Testis (tissue), 2 donors: ENCODE measurements at regions not wholly inside any gene's neighbourhood (a gene's known extent, or its start where the extent isn't known, plus 50 kb on each side); places are given as distances from the start of the nearest gene placed in this dataset.

Experiments used
- DNase-seq: peaks from one replicate; pipeline ENCODE4 v3.0.0-alpha.2; 2019
- H3K27ac ChIP-seq, 2 donors: fragments of 200-600 bp; sonication (generic); one replicate each; pipeline ENCODE4 v1.5.1; 2019
- H3K27me3 ChIP-seq: fragments of 200-600 bp; sonication (generic); one replicate; pipeline ENCODE4 v1.5.1; 2019
- H3K36me3 ChIP-seq: fragments of 200-600 bp; sonication (generic); one replicate; pipeline ENCODE4 v1.5.1; 2017; ENCODE audit warnings: low read depth; ENCODE audit errors: missing control alignments
- H3K4me1 ChIP-seq: fragments of 200-600 bp; sonication (generic); one replicate; pipeline ENCODE4 v1.5.1; 2019
- H3K4me3 ChIP-seq, 2 donors: fragments of 200-600 bp; sonication (generic); one replicate each; pipeline ENCODE4 v1.5.1; 2017 to 2019
- H3K9me3 ChIP-seq: fragments of 200-600 bp; sonication (generic); one replicate; pipeline ENCODE4 v1.5.1; 2017
- POLR2A ChIP-seq: fragments of 450-650 bp; IDR thresholded peaks from one replicate; pipeline ENCODE4 v1.6.1; 2017; ENCODE audit warnings: antibody characterized with exemption, mild to moderate bottlenecking, moderate library complexity
- WGBS, 2 donors: methylation state at CpG; one replicate each; pipeline ENCODE4 v1.1.5; 2018; 5-methylcytosine and 5-hydroxymethylcytosine counted together
- intact Hi-C: fragments of 100-400 bp; cut with DNase I; formaldehyde crosslinking; loops from one replicate; pipeline ENCODE4 v1.15.1; 2023; ENCODE audit warnings: low total_unique reads
- TF ChIP-seq, protein P1 (sequence below), 3 experiments: fragments of 450-650 bp in 2 of 3; fragments of 200-600 bp in 1 of 3; sonication (generic) in 1 of 3; IDR thresholded peaks; one replicate each; pipeline ENCODE4 v1.5.1; 2016 to 2019; ENCODE audit warnings: antibody characterized with exemption in 3 of 3, mild to moderate bottlenecking in 2 of 3, moderate library complexity in 1 of 3

DNA sequence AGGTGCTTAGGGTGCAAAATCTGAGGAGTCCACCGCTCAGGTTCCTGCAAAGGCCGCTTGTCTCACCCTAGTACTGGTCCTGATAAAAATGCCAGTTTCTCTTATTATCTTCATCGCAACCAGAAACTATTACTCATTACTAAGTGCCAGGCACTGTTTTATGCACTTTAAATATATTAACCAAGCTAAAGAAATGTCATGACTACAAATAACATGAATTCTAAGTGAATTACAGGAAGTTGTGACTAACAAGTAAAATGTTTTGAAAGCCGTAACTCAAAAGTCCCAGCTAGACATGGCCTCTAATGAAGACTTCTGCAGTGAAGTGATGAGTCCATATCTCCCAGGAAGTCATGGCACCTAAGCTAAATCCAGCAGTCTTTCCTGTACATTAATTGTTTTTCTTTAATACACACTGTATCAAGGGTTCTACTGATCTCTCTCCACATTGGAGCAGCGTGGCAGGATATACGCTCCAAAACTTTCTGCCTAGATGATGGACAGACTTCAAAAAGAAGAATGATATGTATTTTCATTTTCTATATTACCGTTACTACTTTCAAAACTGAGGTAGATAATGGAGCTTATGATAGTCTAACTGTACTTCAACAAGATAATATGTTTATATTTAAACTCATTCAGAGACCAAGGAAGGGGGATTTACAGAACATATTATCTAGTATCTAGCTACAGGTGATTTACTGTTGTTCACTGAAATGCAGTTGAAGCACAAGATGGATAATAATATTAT lies 117.3 kb upstream of the ARID2 start:
- 89 to 91% methylated on average over 7 of the region's 7 CpGs for WGBS, 2 donors
- Histone ChIP-seq H3K4me1 (no peaks in the 10 kb centered on the region), H3K27ac (no peak overlapping the region), H3K27me3 (no peaks in the 10 kb centered on the region), H3K36me3 (no peaks in the 10 kb centered on the region), H3K4me3 (no peak overlapping the region), H3K9me3 (no peaks in the 10 kb centered on the region)
- intact Hi-C loops, result no loop called here
- no peak for DNase-seq
- TF ChIP-seq, protein P1, sequence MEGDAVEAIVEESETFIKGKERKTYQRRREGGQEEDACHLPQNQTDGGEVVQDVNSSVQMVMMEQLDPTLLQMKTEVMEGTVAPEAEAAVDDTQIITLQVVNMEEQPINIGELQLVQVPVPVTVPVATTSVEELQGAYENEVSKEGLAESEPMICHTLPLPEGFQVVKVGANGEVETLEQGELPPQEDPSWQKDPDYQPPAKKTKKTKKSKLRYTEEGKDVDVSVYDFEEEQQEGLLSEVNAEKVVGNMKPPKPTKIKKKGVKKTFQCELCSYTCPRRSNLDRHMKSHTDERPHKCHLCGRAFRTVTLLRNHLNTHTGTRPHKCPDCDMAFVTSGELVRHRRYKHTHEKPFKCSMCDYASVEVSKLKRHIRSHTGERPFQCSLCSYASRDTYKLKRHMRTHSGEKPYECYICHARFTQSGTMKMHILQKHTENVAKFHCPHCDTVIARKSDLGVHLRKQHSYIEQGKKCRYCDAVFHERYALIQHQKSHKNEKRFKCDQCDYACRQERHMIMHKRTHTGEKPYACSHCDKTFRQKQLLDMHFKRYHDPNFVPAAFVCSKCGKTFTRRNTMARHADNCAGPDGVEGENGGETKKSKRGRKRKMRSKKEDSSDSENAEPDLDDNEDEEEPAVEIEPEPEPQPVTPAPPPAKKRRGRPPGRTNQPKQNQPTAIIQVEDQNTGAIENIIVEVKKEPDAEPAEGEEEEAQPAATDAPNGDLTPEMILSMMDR (IDR thresholded peaks at IDR 0.05), result no peak
- no peak for TF ChIP-seq POLR2A

DNA sequence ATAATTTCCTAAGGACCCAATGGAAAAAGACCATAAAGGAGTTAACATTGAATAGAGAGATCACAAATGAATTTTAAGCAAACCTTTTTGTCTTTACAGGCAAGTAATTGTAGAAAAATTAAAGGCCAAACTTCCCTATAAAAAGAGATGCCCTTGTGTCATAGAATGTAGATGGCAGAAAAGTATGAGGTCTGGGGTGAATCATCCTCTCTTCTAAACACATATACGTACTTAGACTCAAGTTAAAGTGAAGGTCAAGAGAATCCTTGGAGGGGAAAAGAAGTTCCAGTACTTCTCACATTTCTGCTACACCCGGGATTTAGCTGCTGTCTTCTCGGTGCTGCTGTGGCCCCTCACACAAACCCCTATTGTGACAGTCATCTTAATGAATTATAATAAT lies 116.2 kb upstream of the ARID2 start:
- Histone ChIP-seq H3K27me3 (no peaks in the 10 kb centered on the region), H3K27ac (no peak overlapping the region), H3K9me3 (no peaks in the 10 kb centered on the region)

DNA sequence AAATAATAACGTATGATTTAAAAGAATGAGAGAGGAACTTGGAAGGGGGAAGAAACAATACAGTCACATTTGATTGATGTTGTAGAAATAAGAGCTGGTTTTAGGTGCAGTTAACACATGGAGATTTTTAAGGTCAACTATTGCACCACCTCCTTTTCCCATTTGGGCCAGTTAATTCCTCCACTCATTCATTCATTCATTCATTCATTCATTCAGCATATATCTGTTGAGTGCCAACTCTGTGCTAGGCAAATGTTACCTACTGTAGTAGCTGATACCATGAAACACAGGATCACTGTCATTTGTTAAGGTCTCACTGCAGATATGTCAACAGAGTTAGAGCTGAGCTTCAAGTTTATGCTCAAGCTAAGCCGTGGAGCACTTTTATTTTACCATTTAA lies 115.7 kb upstream of the ARID2 start:
- H3K27me3 ChIP-seq, result no peaks in the 10 kb centered on the region
- intact Hi-C loops, result no loop called here
- DNase-seq, result no peak
- H3K4me1 ChIP-seq, result no peaks in the 10 kb centered on the region
- no peak for TF ChIP-seq POLR2A
- TF ChIP-seq, protein P1 (IDR thresholded peaks at IDR 0.05), result no peak
- no peak overlapping the region for H3K27ac ChIP-seq
- 88 to 90% methylated on average over 2 of the region's 2 CpGs for WGBS, 2 donors
- H3K36me3 ChIP-seq, result no peaks in the 10 kb centered on the region
- no peak overlapping the region for H3K4me3 ChIP-seq
- H3K9me3 ChIP-seq, result no peaks in the 10 kb centered on the region

More for the DNA sequence above, 116.2 kb upstream of the ARID2 start:
- TF ChIP-seq, protein P1 (IDR thresholded peaks at IDR 0.05), result no peak
- TF ChIP-seq POLR2A, result no peak
- DNase-seq, result no peak
- no peak overlapping the region for H3K4me3 ChIP-seq
- no peaks in the 10 kb centered on the region for H3K4me1 ChIP-seq
- 76 to 78% methylated on average over 3 of the region's 3 CpGs for WGBS, 2 donors
- intact Hi-C loops, result no loop called here
- no peaks in the 10 kb centered on the region for H3K36me3 ChIP-seq

DNA sequence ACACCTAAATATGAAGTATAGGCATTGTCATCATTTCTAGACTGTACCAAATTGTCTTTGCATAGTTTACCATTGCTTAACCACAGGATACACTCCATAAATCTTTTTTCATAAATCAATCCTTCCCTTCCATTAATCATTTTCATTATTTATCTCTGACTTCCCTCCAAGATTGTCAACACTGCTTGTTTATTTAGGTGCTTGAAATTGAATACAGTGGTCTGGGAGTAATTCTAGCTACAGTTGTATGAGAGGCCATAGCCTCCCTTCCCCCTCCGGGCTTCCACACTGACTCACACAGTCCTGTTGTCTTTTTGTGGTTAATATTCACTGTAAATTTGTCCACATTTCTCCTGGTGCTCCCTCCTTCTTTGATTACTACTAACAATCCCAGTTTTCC lies 114.2 kb upstream of the ARID2 start:
- DNase-seq, result no peak
- no peaks in the 10 kb centered on the region for H3K4me1 ChIP-seq
- no peak overlapping the region for H3K27ac ChIP-seq
- TF ChIP-seq POLR2A, result no peak
- no peaks in the 10 kb centered on the region for H3K36me3 ChIP-seq
- H3K9me3 ChIP-seq, result no peaks in the 10 kb centered on the region
- no peak overlapping the region for H3K4me3 ChIP-seq
- intact Hi-C loops, result no loop called here
- H3K27me3 ChIP-seq, result no peaks in the 10 kb centered on the region
- 65 to 70% methylated on average over 1 of the region's 1 CpG for WGBS, 2 donors

DNA sequence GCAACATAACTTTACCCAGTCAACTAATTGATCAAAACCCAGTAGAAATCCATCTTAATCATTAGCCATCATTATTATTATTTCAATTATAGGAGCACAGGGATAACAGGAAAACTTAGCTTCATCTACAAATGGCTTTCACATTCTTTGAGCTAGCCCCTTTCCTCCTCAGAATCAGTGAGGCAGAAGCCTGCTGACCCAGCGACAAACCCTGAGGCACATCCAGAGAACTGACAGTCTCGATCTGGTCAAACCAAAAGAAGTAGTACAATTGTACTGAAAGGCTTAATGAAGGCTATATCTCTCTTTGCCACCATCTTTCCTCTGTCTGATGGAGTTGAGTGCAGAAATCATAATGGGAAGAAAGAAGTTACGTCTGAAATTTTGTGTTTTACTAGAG lies 109.8 kb upstream of the ARID2 start:
- no peak overlapping the region for H3K4me3 ChIP-seq
- H3K27ac ChIP-seq, result no peak overlapping the region
- TF ChIP-seq, protein P1 (IDR thresholded peaks at IDR 0.05), result no peak
- TF ChIP-seq POLR2A, result no peak
- H3K4me1 ChIP-seq, result no peaks in the 10 kb centered on the region
- intact Hi-C loops, result no loop called here
- no peaks in the 10 kb centered on the region for H3K36me3 ChIP-seq
- no peak for DNase-seq
- WGBS, 2 donors, result 93 to 96% methylated on average over 3 of the region's 3 CpGs
- no peaks in the 10 kb centered on the region for H3K9me3 ChIP-seq
- no peaks in the 10 kb centered on the region for H3K27me3 ChIP-seq
